ENCODE measurements at regions not wholly inside any gene's neighbourhood (a gene's known extent, or its start where the extent isn't known, plus 50 kb on each side); places are given as distances from the start of the nearest gene placed in this dataset.

GRCh38 chr16:76756951-76757350 is 434.0 kb upstream of the MON1B start:
- TF ChIP-seq CTCF (IDR thresholded peaks at IDR 0.05), result no peak
- TF ChIP-seq POLR2A (IDR thresholded peaks at IDR 0.05), result no peak
